HFF-Myc (cell line): ENCODE measurements at regions not wholly inside any gene's neighbourhood (a gene's known extent, or its start where the extent isn't known, plus 50 kb on each side); places are given as distances from the start of the nearest gene placed in this dataset.

Source experiments
- DNase-seq: peaks from one replicate; pipeline ENCODE4 v3.0.0-alpha.2; 2011; ENCODE audit warnings: low read depth; ENCODE audit errors: extremely low read depth
- H3K4me3 ChIP-seq: replicated peaks from 2 replicates; pipeline ENCODE4 v1.5.1; 2011; ENCODE audit warnings: low read depth, mild to moderate bottlenecking, control low read depth, low read length
- CTCF ChIP-seq: IDR thresholded peaks from 2 replicates; pipeline ENCODE4 v1.5.1; 2012; ENCODE audit warnings: mild to moderate bottlenecking, low read depth, low read length, control low read depth; ENCODE audit errors: missing control alignments

- H3K4me3 ChIP-seq = no peak overlapping the region
- no peak for DNase-seq
- no peak for TF ChIP-seq CTCF
Observed at GRCh38 chr12:89185181-89185580, 167.1 kb downstream of the DUSP6 start.

- no peak overlapping the region for H3K4me3 ChIP-seq
- DNase-seq = no peak
- TF ChIP-seq CTCF = no peak
Observed at GRCh38 chr12:89183985-89184435, 168.3 kb downstream of the DUSP6 start.

DNA sequence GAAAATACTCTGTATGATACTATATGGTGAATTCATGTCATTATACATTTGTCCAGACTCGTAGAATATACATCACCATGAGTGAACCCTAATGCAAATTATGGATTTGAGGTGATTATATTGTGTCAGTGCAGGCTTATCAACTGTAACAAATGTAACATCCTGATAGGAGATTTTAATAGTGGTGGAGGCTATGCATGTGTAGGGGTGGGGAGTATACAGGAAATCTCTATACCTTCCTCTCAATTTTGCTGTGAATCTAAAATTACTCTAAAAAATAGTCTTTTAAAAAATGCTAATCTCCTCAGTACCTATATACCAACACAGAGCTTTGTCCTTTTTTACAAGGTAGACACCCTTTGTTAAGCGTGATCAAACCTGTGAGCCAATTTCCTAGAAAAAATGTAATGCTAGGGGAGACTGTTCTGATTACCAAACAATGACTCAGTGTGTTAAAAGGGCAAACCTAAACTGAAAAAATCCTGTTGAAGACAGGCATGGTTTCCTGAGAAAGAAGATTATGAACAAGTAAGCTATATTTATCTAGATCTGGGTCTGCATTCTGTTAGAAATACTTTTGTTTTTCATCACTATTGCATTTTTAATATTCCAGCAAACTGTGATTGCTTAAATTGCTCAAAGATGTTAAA, 170.9 kb downstream of the DUSP6 start:
- TF ChIP-seq CTCF = no peak
- peak; percentile 53 for DNase-seq
- H3K4me3 ChIP-seq = no peak overlapping the region

- no peak for DNase-seq
- no peak for TF ChIP-seq CTCF
- H3K4me3 ChIP-seq = no peak overlapping the region
Observed at GRCh38 chr12:89180496-89180895, 171.8 kb downstream of the DUSP6 start.

- DNase-seq = peak; percentile 94
- TF ChIP-seq CTCF = no peak
Observed at GRCh38 chr12:89179983-89180382, 172.3 kb downstream of the DUSP6 start.

DNA sequence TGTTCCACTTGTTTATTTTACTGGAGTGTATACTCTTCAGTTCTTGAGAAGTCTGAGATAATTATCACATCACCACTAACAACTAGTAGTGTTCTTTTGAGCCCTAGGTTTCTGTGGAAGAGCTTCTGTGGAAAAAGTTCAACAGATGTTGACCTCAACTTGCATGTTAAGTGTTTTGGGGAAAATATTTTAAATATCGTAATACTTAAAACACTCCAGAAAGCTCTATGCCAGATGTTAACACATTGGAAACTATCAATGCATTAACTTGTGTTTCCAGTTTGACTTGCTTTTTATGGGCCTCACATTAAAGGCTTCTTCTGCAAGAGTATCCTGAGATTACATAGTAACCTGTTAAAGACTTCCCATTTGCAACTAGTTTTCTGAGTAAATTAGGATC, 173.1 kb downstream of the DUSP6 start:
- H3K4me3 ChIP-seq = no peak overlapping the region
- DNase-seq = no peak
- TF ChIP-seq CTCF = no peak

More at GRCh38 chr12:89179983-89180382, 172.3 kb downstream of the DUSP6 start:
- H3K4me3 ChIP-seq = no peak overlapping the region
